HUES64 (cell line): ENCODE measurements at regions not wholly inside any gene's neighbourhood (a gene's known extent, or its start where the extent isn't known, plus 50 kb on each side); places are given as distances from the start of the nearest gene placed in this dataset.

Experiments used
- H3K27ac ChIP-seq: 2 replicates; pipeline ENCODE4 v1.7.0; 2013; ENCODE audit warnings: low read depth, low read length, inconsistent platforms
- H3K27me3 ChIP-seq: 2 replicates; pipeline ENCODE4 v1.6.1; 2013; ENCODE audit warnings: mild to moderate bottlenecking, low read length; ENCODE audit not compliant: insufficient read depth
- H3K36me3 ChIP-seq: 2 replicates; pipeline ENCODE4 v1.6.1; 2013; ENCODE audit warnings: mild to moderate bottlenecking, low read length; ENCODE audit not compliant: insufficient read depth
- H3K4me1 ChIP-seq: 2 replicates; pipeline ENCODE4 v1.6.1; 2013; ENCODE audit warnings: mild to moderate bottlenecking, low read length, moderate library complexity; ENCODE audit not compliant: insufficient read depth
- H3K4me3 ChIP-seq: 2 replicates; pipeline ENCODE4 v1.5.1; 2013; ENCODE audit warnings: mild to moderate bottlenecking, low read length, moderate library complexity
- H3K9ac ChIP-seq: 2 replicates; pipeline ENCODE4 v1.6.1; 2013; ENCODE audit warnings: mild to moderate bottlenecking, low read depth, low read length
- H3K9me3 ChIP-seq: 2 replicates; pipeline ENCODE4 v1.6.1; 2013; ENCODE audit warnings: low read depth, low read length; ENCODE audit not compliant: insufficient read depth
- WGBS: fragments of 150-250, 120-280 bp; methylation state at CpG from one replicate; pipeline ENCODE4 v1.1.7; 2013; ENCODE audit warnings: missing lambda C conversion rate; 5-methylcytosine and 5-hydroxymethylcytosine counted together

GRCh38 chr11:127464325-127464724, 463.8 kb upstream of the KIRREL3 start:
- Histone ChIP-seq H3K4me1 (no peaks in the 10 kb centered on the region), H3K9ac (no peak overlapping the region), H3K27me3 (no peaks in the 10 kb centered on the region), H3K4me3 (no peak overlapping the region), H3K9me3 (no peaks in the 10 kb centered on the region), H3K27ac (no peak overlapping the region), H3K36me3 (no peaks in the 10 kb centered on the region)
- 90% methylated on average over 6 of the region's 6 CpGs for WGBS

- Histone ChIP-seq H3K9me3 (no peaks in the 10 kb centered on the region), H3K27me3 (no peaks in the 10 kb centered on the region), H3K4me3 (no peak overlapping the region), H3K36me3 (no peaks in the 10 kb centered on the region), H3K4me1 (no peaks in the 10 kb centered on the region), H3K27ac (no peak overlapping the region), H3K9ac (no peak overlapping the region)
- WGBS: 77% methylated on average over 2 of the region's 3 CpGs
These were observed 461.4 kb upstream of the KIRREL3 start for GRCh38 chr11:127462065-127462344.

GRCh38 chr11:127461241-127462064, 460.9 kb upstream of the KIRREL3 start:
- Histone ChIP-seq H3K36me3 (no peaks in the 10 kb centered on the region), H3K4me1 (no peaks in the 10 kb centered on the region), H3K9ac (no peak overlapping the region), H3K9me3 (no peaks in the 10 kb centered on the region), H3K27ac (no peak overlapping the region), H3K27me3 (no peaks in the 10 kb centered on the region), H3K4me3 (no peak overlapping the region)
- 84% methylated on average over 6 of the region's 6 CpGs for WGBS

- WGBS: 61% methylated on average over 2 of the region's 2 CpGs
These were observed 458.0 kb upstream of the KIRREL3 start for GRCh38 chr11:127458561-127458960.

GRCh38 chr11:127454856-127455255, 454.3 kb upstream of the KIRREL3 start:
- no peaks in the 10 kb centered on the region for H3K27me3 ChIP-seq
- H3K9me3 ChIP-seq: no peaks in the 10 kb centered on the region
- H3K4me1 ChIP-seq: peaks cover 4% of the 10 kb centered on the region; the same call in 1 of the 2 replicates
- H3K36me3 ChIP-seq: no peaks in the 10 kb centered on the region
- H3K27ac ChIP-seq: no peak overlapping the region
- no peak overlapping the region for H3K9ac ChIP-seq
- 45% methylated on average over 4 of the region's 4 CpGs for WGBS
- H3K4me3 ChIP-seq: no peak overlapping the region

More at GRCh38 chr11:127458561-127458960, 458.0 kb upstream of the KIRREL3 start:
- H3K27me3 ChIP-seq: no peaks in the 10 kb centered on the region
- no peak overlapping the region for H3K27ac ChIP-seq
- no peak overlapping the region for H3K4me3 ChIP-seq
- no peaks in the 10 kb centered on the region for H3K36me3 ChIP-seq
- no peak overlapping the region for H3K9ac ChIP-seq
- H3K4me1 ChIP-seq: peaks cover 4% of the 10 kb centered on the region; the same call in 1 of the 2 replicates
- H3K9me3 ChIP-seq: no peaks in the 10 kb centered on the region

GRCh38 chr11:127452533-127452932, 452.0 kb upstream of the KIRREL3 start:
- H3K27ac ChIP-seq: no peak overlapping the region
- H3K4me3 ChIP-seq: no peak overlapping the region
- 95% methylated on average over 4 of the region's 5 CpGs for WGBS
- H3K9ac ChIP-seq: no peak overlapping the region
- H3K27me3 ChIP-seq: no peaks in the 10 kb centered on the region
- no peaks in the 10 kb centered on the region for H3K36me3 ChIP-seq
- peaks cover 4% of the 10 kb centered on the region; the same call in 1 of the 2 replicates for H3K4me1 ChIP-seq
- no peaks in the 10 kb centered on the region for H3K9me3 ChIP-seq

- H3K27ac ChIP-seq: no peak overlapping the region
- WGBS: 96% methylated on average over 9 of the region's 9 CpGs
- H3K9me3 ChIP-seq: no peaks in the 10 kb centered on the region
- no peaks in the 10 kb centered on the region for H3K36me3 ChIP-seq
- no peaks in the 10 kb centered on the region for H3K27me3 ChIP-seq
- H3K9ac ChIP-seq: no peak overlapping the region
- H3K4me3 ChIP-seq: no peak overlapping the region
- H3K4me1 ChIP-seq: peaks cover 4% of the 10 kb centered on the region; the same call in 1 of the 2 replicates
These were observed 451.3 kb upstream of the KIRREL3 start for GRCh38 chr11:127451861-127452260.

- no peak overlapping the region for H3K27ac ChIP-seq
- H3K36me3 ChIP-seq: no peaks in the 10 kb centered on the region
- no peak overlapping the region for H3K4me3 ChIP-seq
- no peaks in the 10 kb centered on the region for H3K27me3 ChIP-seq
- no peaks in the 10 kb centered on the region for H3K9me3 ChIP-seq
- WGBS: 89% methylated on average over 10 of the region's 10 CpGs
- no peak overlapping the region for H3K9ac ChIP-seq
- peaks cover 3% of the 10 kb centered on the region; the same call in 1 of the 2 replicates for H3K4me1 ChIP-seq
These were observed 447.5 kb upstream of the KIRREL3 start for GRCh38 chr11:127448101-127448500.

- H3K4me1 ChIP-seq: peaks cover 3% of the 10 kb centered on the region; the same call in 1 of the 2 replicates
- 96% methylated on average over 4 of the region's 4 CpGs for WGBS
- H3K27ac ChIP-seq: no peak overlapping the region
- H3K9me3 ChIP-seq: no peaks in the 10 kb centered on the region
- H3K9ac ChIP-seq: no peak overlapping the region
- no peaks in the 10 kb centered on the region for H3K36me3 ChIP-seq
- H3K27me3 ChIP-seq: no peaks in the 10 kb centered on the region
- no peak overlapping the region for H3K4me3 ChIP-seq
These were observed 444.9 kb upstream of the KIRREL3 start for GRCh38 chr11:127445476-127445875.

GRCh38 chr11:127443297-127443696, 442.7 kb upstream of the KIRREL3 start:
- Histone ChIP-seq H3K9ac (no peak overlapping the region), H3K36me3 (no peaks in the 10 kb centered on the region), H3K27ac (no peak overlapping the region), H3K4me3 (no peak overlapping the region), H3K27me3 (no peaks in the 10 kb centered on the region), H3K9me3 (no peaks in the 10 kb centered on the region), H3K4me1 (peaks cover 3% of the 10 kb centered on the region; the same call in 1 of the 2 replicates)
- WGBS: 92% methylated on average over 2 of the region's 2 CpGs

GRCh38 chr11:127440616-127441015, 440.0 kb upstream of the KIRREL3 start:
- Histone ChIP-seq H3K4me1 (no peaks in the 10 kb centered on the region), H3K27me3 (no peaks in the 10 kb centered on the region), H3K4me3 (no peak overlapping the region), H3K27ac (no peak overlapping the region), H3K9me3 (no peaks in the 10 kb centered on the region), H3K36me3 (no peaks in the 10 kb centered on the region), H3K9ac (no peak overlapping the region)
- WGBS: 94% methylated on average over 3 of the region's 3 CpGs
